ENCODE measurements at regions not wholly inside any gene's neighbourhood (a gene's known extent, or its start where the extent isn't known, plus 50 kb on each side); places are given as distances from the start of the nearest gene placed in this dataset.

- H3K9me2 ChIP-seq (ENCODE audit: insufficient read depth, low read length), result no peaks in the 10 kb centered on the region
- H3K27ac ChIP-seq (ENCODE audit: low read length), result no peak overlapping the region
- H3K36me3 ChIP-seq (ENCODE audit: insufficient read depth, low read length), result no peaks in the 10 kb centered on the region
- no peaks in the 10 kb centered on the region for H4K20me1 ChIP-seq (ENCODE audit: insufficient read depth)
- H2AFZ ChIP-seq (ENCODE audit: low read depth, low read length), result no peak overlapping the region
- no peaks in the 10 kb centered on the region for H3F3A ChIP-seq (ENCODE audit: insufficient read depth, low read length, poor library complexity, severe bottlenecking)
- no peak for TF ChIP-seq REST (IDR thresholded peaks at IDR 0.05; ENCODE audit: borderline replicate concordance)
- TF ChIP-seq, protein P1, sequence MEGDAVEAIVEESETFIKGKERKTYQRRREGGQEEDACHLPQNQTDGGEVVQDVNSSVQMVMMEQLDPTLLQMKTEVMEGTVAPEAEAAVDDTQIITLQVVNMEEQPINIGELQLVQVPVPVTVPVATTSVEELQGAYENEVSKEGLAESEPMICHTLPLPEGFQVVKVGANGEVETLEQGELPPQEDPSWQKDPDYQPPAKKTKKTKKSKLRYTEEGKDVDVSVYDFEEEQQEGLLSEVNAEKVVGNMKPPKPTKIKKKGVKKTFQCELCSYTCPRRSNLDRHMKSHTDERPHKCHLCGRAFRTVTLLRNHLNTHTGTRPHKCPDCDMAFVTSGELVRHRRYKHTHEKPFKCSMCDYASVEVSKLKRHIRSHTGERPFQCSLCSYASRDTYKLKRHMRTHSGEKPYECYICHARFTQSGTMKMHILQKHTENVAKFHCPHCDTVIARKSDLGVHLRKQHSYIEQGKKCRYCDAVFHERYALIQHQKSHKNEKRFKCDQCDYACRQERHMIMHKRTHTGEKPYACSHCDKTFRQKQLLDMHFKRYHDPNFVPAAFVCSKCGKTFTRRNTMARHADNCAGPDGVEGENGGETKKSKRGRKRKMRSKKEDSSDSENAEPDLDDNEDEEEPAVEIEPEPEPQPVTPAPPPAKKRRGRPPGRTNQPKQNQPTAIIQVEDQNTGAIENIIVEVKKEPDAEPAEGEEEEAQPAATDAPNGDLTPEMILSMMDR (IDR thresholded peaks at IDR 0.05; ENCODE audit: poor library complexity, severe bottlenecking), result no peak
- TF ChIP-seq POLR2AphosphoS5 (IDR thresholded peaks at IDR 0.05), result no peak
- TF ChIP-seq EP300 (conservative IDR thresholded peaks at IDR 0.05; ENCODE audit: poor library complexity, severe bottlenecking), result no peak
- TF ChIP-seq TAF1 (IDR thresholded peaks at IDR 0.05; ENCODE audit: low read depth), result no peak
- TF ChIP-seq SMC3 (conservative IDR thresholded peaks at IDR 0.05; ENCODE audit: poor library complexity), result no peak
- TF ChIP-seq RAD21 (conservative IDR thresholded peaks at IDR 0.05), result no peak
- TF ChIP-seq EZH2 (IDR thresholded peaks at IDR 0.05; ENCODE audit: borderline replicate concordance, insufficient read depth, low read length, poor library complexity, severe bottlenecking), result no peak
- TF ChIP-seq MXI1 (conservative IDR thresholded peaks at IDR 0.05; ENCODE audit: poor library complexity, severe bottlenecking), result no peak
- no peak overlapping the region for H3K4me2 ChIP-seq (ENCODE audit: low read length)
- H3K4me3 ChIP-seq (ENCODE audit: low read length), result no peak overlapping the region
- H3K27me3 ChIP-seq (ENCODE audit: insufficient read depth, low read depth, low read length), result no peaks in the 10 kb centered on the region
- H3K79me2 ChIP-seq (replicated peaks; ENCODE audit: insufficient read depth, low read length), result no peaks in the 10 kb centered on the region
- H3K9me3 ChIP-seq (ENCODE audit: low read length), result no peaks in the 10 kb centered on the region
- H3K9ac ChIP-seq (ENCODE audit: low read length), result no peak overlapping the region
These were observed 408.8 kb downstream of the NUP35 start for GRCh38 chr2:183533021-183533420.

GRCh38 chr2:183536290-183536689 is 412.0 kb downstream of the NUP35 start:
- Histone ChIP-seq H3F3A (ENCODE audit: insufficient read depth, low read length, poor library complexity, severe bottlenecking) (no peaks in the 10 kb centered on the region), H3K27me3 (ENCODE audit: insufficient read depth, low read depth, low read length) (no peaks in the 10 kb centered on the region), H3K79me2 (replicated peaks; ENCODE audit: insufficient read depth, low read length) (no peaks in the 10 kb centered on the region), H3K9me3 (ENCODE audit: low read length) (no peaks in the 10 kb centered on the region), H3K9ac (ENCODE audit: low read length) (no peak overlapping the region), H3K4me2 (ENCODE audit: low read length) (no peak overlapping the region), H3K27ac (ENCODE audit: low read length) (no peak overlapping the region), H3K9me2 (ENCODE audit: insufficient read depth, low read length) (no peaks in the 10 kb centered on the region), H4K20me1 (ENCODE audit: insufficient read depth) (no peaks in the 10 kb centered on the region), H3K36me3 (ENCODE audit: insufficient read depth, low read length) (no peaks in the 10 kb centered on the region), H3K4me3 (ENCODE audit: low read length) (no peak overlapping the region), H2AFZ (ENCODE audit: low read depth, low read length) (no peak overlapping the region)
- TF ChIP-seq, protein P1 (IDR thresholded peaks at IDR 0.05; ENCODE audit: poor library complexity, severe bottlenecking), result no peak
